Left forelimb (tissue), 1 donor: ENCODE measurements at regions not wholly inside any gene's neighbourhood (a gene's known extent, or its start where the extent isn't known, plus 50 kb on each side); places are given as distances from the start of the nearest gene placed in this dataset.

Experiments
- DNase-seq: peaks from one replicate; pipeline ENCODE4 v3.0.0-alpha.2; 2018; ENCODE audit warnings: low spot score

DNA sequence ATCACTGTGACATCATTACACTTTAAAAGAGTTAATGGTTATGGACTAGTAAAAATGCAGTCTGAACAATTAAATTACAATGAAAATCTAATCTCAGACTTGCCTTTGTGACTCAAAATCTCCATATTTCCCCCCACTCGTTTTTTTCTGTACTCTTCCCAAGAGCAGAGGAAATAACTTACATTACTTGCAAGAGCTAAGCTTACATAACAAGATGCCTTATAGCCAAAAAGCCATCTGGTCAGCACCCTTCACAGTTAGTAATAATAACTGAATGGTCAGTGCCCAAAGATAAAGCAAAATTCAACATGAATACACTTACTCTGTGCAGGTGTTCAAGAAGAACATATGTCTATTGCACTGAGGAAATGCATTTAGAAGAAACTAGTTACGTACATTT lies 1381.5 kb upstream of the CELF2 start:
- DNase-seq, result no peak

DNA sequence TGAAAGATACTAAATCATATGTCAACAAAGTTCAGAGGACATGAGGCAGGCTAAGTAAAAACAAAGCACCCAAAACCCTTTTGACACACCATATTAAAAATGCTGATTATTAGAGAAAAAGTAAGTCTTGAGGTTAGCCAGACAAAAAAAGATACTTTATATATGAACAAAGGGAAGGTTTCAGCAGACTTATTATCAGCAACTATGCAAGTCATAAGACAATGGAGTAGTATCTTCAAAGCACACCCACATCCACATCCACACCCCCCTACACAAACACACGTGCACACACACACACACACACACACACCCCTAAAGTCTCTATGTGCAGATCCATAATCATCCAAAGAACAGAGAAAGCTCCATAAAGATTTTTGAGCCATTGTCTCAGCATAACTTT lies 1373.9 kb upstream of the CELF2 start:
- DNase-seq, result no peak

- no peak for DNase-seq
These were observed 1372.3 kb upstream of the CELF2 start for GRCh38 chr10:9645404-9645803.

GRCh38 chr10:9645928-9646600 lies 1371.6 kb upstream of the CELF2 start:
- DNase-seq, result no peak

- DNase-seq, result no peak
These were observed 1363.4 kb upstream of the CELF2 start for GRCh38 chr10:9654261-9654660.

DNA sequence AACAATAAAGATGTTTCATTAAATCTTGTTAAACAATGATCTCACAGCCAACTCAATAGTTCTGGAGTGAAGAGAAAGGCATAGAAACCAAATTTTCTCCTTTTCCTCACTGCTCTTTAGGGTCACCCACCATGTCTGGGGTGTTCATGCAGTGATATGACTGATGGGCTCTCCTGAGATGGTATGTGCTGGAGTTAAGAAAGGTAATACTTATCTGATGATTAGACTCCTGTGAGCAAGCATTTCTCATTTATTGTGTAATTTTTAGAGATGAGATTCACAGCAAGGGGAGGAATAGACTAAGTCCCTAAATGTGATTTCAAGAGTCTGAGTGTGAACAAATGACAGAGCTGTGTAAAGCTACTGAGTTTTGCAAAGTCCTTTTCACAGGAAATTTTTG lies 1361.3 kb upstream of the CELF2 start:
- no peak for DNase-seq

DNA sequence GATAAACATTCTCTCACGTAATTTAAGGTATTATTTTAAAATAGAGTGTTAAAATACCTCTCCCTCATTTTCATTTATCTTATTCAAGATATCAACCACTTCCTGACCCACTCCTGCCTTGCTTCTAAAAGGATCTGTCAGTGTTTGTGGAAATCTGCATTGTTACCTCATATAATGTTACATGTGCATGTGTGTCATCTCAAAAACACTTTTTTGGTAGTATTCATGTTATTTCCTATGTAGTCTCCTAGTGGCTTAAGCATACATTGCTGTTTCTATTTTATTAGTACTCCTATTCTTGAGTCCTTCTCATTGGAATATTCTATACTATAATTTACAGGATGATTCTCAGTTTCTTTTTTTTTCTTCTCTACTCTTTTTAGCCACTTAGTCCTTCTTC lies 1360.7 kb upstream of the CELF2 start:
- DNase-seq, result no peak

DNA sequence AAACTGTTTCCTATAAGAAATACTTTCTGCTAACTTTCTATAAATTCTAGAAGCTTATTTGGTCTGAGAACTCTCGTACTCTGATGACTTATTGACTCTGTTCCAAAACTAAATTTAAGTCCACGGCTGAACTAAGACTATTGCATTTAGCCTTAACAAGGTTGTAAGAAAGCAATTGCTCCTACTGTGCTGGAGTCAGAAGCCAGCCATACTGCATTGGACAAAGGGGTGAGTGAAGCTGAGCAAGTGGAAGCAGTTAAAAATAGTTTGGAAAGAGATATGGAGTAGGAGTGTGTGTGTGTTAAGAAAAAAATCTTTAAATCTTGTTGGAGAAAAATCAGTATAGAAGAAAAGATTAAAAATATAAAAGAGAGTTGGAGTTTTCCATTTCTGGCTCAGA lies 1360.1 kb upstream of the CELF2 start:
- DNase-seq, result no peak

- DNase-seq, result no peak
These were observed 1349.3 kb upstream of the CELF2 start for GRCh38 chr10:9668411-9668810.

GRCh38 chr10:9670911-9671310 lies 1346.8 kb upstream of the CELF2 start:
- DNase-seq, result no peak

GRCh38 chr10:9681655-9682054 lies 1336.0 kb upstream of the CELF2 start:
- no peak for DNase-seq

- DNase-seq, result no peak
These were observed 1334.9 kb upstream of the CELF2 start for GRCh38 chr10:9682802-9683201.

DNA sequence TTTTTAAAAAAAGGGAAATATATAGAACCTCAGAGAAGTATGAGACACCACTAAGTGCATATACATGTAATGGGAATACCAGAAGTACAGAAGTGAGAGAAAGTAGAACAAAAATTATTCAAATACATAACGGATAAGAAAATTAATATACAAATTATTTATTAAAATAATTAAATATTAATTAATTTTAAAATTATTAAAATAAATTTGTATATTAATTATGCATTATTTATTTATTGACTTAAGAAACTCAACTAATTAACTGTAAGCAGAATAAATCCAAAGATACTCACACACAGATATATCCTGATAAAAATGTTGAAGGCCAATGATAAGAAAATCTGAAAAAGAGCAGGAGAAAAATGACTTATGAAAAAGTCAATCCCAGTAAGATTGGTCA lies 1333.5 kb upstream of the CELF2 start:
- DNase-seq, result no peak

DNA sequence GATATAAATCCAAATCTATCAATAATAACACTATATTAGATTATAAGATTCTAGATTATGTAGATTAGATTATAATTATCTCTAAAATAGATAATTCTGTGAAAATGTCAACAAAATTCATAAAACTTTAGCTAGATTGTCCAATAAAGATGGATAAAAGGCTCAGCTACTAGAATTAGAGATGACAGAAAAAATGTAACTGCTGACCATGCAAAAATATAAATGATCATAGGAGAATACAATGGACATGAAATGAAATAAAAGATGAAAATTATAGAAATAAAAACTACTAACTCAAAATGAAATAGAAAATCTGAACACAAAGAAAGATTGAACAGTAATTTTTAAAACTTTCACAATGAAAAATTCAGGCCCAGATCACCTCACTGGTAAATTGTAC lies 1332.1 kb upstream of the CELF2 start:
- DNase-seq, result no peak

- no peak for DNase-seq
These were observed 1329.0 kb upstream of the CELF2 start for GRCh38 chr10:9688711-9689110.

DNA sequence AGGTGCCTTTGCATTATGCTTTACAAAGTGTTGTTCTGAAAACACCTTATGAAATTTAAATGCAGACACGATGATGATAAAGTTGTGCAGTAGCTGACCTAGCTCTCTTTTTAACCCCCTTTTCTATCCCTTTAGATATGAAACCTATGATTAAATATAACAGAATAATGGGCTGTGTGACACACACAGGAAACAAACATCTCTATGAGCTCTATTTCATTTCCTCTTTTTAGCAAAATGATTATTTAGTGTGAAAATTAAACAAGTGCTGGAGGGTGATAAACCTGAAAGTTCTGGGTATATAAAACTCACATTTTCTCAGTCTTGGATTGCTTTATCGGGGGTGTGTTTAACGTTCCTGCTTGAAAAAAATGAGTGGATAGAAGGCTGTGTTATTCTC lies 1310.5 kb upstream of the CELF2 start:
- DNase-seq, result no peak

GRCh38 chr10:9709849-9710248 lies 1307.8 kb upstream of the CELF2 start:
- DNase-seq, result no peak

DNA sequence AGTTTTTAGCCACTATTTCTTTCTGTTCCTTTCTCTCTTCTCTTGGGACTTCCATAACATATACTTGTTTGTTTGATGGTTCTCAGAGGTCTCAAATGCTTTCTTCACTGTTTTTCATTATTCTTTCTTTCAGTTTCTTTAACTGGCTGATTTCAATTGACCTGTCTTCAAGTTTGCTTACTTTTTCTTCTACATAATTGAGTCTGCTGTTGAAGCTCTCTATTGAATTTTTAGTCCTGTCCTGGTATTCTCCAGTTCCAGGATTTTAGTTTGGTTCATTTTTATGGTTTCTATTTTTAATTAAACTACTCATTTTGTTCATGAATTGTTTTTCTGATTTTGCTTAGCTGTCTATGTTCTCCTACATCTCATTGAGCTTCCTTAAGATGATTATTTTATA lies 1305.3 kb upstream of the CELF2 start:
- DNase-seq, result no peak

DNA sequence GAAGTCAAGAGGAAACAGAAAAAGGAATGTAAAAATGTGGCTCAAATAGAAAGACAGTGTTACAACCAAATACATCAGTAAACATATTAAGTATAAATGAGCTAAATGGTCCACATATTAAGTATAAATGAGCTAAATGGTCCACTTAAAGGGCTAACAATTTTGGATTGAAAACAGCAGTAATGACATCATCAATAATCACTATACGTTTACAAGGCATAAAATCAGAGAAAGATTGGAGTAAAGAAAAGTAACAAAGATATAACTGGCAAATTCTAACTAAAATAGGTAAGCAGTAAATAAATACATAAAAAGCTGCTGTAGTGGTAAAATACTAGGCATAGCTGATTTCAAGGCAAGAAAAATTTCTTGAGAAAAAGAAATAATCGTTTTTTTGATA lies 1298.4 kb upstream of the CELF2 start:
- DNase-seq, result no peak

DNA sequence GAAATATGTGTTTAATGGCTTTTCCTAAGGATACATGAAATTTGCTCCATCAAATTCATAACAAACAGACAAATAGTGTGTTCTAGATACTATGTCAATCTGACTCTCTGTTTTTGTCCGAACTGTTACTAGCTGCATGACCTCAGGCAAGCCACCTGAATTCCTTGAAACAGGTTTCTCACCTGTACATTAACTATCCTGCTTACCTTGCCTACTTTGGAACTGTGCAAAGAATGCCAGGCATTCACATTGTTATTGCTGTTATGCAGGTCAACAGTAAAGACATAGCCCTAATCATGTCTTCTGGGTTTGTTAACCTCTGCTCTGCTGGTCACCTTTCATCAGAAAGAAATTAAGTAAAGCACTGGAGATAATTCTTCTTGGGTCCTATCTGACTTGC lies 1283.9 kb upstream of the CELF2 start:
- DNase-seq, result no peak

DNA sequence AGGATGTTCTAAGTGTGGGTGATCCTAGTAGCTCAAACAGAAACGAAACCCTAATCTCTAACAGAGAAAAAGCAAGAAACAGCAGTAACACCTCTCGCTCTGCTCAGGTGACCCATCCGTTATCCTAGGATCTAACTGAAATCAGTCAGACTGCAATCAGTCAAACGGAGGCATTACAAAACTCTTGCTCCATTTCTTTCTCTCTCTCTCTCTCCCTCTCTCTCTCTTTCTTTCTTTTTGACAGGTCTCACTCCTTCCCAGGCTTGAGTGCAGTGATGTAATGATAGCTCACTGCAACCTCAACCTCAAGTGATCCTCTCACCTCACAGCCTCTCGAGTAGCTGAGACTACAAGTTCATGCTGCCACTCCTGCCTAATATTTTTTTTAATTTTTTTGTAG lies 1283.5 kb upstream of the CELF2 start:
- DNase-seq, result no peak

GRCh38 chr10:9735731-9736130 lies 1281.9 kb upstream of the CELF2 start:
- DNase-seq, result no peak

GRCh38 chr10:9743639-9744038 lies 1274.0 kb upstream of the CELF2 start:
- no peak for DNase-seq

GRCh38 chr10:9745158-9745557 lies 1272.5 kb upstream of the CELF2 start:
- no peak for DNase-seq

DNA sequence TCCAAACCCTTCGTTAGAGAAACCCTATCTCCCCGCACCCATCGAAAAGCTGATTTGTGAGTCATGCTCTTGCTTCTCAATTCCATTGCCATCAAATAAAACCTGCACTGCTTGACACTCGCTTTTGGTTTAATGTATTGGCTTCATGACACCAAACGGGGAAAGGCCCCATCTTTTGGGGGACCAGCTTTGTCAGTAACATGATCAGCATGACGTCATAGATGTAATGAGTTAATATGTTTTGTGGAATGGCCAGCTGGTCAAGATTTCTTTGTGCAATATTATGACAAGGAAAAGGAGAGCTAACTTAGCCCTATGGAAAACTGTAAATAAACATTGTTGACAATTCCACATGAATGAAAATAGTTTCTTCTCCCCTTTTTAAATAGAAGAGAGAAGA lies 1260.5 kb upstream of the CELF2 start:
- DNase-seq, result no peak
